ENCODE measurements at regions not wholly inside any gene's neighbourhood (a gene's known extent, or its start where the extent isn't known, plus 50 kb on each side); places are given as distances from the start of the nearest gene placed in this dataset.

DNA sequence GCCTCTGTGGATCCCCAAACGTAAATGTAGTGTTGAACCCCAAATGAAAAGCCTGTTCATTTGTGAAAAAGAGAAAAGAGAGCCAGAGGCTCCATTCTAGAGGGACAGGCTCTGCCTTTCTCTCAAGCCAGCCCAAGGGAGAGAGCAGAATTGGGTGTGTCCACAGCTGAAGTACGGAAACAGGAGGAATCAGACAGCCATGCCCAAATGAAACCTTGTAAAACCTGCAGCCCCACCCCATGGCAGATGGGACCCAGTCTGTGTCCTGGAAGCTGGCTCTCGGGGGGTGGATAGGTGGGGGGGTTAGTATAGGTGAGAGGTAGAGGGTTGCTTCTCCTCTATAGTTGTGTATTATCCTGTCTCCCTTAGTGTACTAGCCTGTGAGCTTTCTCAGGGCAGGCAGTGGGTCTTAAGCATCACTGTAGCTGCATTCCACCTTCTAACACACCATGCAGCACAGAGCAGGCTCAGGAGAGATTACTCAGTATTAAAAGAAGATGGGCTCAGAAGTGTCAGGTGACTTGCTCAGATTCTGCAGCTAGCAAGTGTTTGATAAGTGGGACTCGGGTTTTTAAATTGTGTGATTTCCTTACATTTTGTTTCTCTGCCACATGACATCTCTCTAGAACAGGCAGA is 67.4 kb upstream of the SIPA1L2 start:
- H3K36me3 ChIP-seq, result no peaks in the 10 kb centered on the region
- TF ChIP-seq, protein P1, sequence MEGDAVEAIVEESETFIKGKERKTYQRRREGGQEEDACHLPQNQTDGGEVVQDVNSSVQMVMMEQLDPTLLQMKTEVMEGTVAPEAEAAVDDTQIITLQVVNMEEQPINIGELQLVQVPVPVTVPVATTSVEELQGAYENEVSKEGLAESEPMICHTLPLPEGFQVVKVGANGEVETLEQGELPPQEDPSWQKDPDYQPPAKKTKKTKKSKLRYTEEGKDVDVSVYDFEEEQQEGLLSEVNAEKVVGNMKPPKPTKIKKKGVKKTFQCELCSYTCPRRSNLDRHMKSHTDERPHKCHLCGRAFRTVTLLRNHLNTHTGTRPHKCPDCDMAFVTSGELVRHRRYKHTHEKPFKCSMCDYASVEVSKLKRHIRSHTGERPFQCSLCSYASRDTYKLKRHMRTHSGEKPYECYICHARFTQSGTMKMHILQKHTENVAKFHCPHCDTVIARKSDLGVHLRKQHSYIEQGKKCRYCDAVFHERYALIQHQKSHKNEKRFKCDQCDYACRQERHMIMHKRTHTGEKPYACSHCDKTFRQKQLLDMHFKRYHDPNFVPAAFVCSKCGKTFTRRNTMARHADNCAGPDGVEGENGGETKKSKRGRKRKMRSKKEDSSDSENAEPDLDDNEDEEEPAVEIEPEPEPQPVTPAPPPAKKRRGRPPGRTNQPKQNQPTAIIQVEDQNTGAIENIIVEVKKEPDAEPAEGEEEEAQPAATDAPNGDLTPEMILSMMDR (IDR thresholded peaks at IDR 0.05), result no peak
- no peak overlapping the region for H3K4me3 ChIP-seq
- no peak for DNase-seq (ENCODE audit: low spot score)
- no peak overlapping the region for H3K27ac ChIP-seq
- H3K9me3 ChIP-seq, result no peaks in the 10 kb centered on the region
- no peaks in the 10 kb centered on the region for H3K4me1 ChIP-seq
- no peaks in the 10 kb centered on the region for H3K27me3 ChIP-seq

GRCh38 chr1:232699814-232700213 is 69.9 kb upstream of the SIPA1L2 start:
- TF ChIP-seq, protein P1 (IDR thresholded peaks at IDR 0.05), result no peak
- Histone ChIP-seq H3K27me3 (no peaks in the 10 kb centered on the region), H3K4me3 (no peak overlapping the region), H3K4me1 (no peaks in the 10 kb centered on the region), H3K27ac (no peak overlapping the region), H3K36me3 (no peaks in the 10 kb centered on the region), H3K9me3 (no peaks in the 10 kb centered on the region)
- no peak for DNase-seq (ENCODE audit: low spot score)

GRCh38 chr1:232702911-232703310 is 73.0 kb upstream of the SIPA1L2 start:
- Histone ChIP-seq H3K36me3 (no peaks in the 10 kb centered on the region), H3K4me3 (no peak overlapping the region), H3K9me3 (no peaks in the 10 kb centered on the region), H3K4me1 (no peaks in the 10 kb centered on the region), H3K27me3 (no peaks in the 10 kb centered on the region), H3K27ac (no peak overlapping the region)
- no peak for DNase-seq (ENCODE audit: low spot score)
- TF ChIP-seq, protein P1 (IDR thresholded peaks at IDR 0.05), result no peak

DNA sequence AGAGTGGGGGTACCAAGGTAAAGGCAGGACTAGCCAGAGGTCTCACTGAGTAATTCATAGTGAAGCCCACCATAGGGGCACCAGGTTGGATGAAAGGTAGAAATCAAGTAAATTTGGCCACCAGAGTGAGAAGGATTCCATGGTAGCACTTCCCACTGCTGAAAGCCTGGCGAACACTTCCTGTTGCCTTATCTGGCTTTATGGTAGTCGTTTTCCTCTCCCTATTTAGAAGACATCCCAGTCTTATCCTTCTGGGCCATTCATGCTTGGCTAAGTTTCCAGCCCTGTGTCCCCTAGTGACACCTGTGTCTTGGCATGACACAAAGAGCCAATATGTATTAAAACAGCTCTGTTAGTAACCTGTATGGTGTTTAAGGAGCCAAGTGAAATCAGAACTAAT is 74.3 kb upstream of the SIPA1L2 start:
- Histone ChIP-seq H3K4me3 (no peak overlapping the region), H3K4me1 (no peaks in the 10 kb centered on the region), H3K27ac (no peak overlapping the region), H3K9me3 (no peaks in the 10 kb centered on the region), H3K27me3 (no peaks in the 10 kb centered on the region), H3K36me3 (no peaks in the 10 kb centered on the region)
- DNase-seq (ENCODE audit: low spot score), result no peak
- TF ChIP-seq, protein P1 (IDR thresholded peaks at IDR 0.05), result no peak

DNA sequence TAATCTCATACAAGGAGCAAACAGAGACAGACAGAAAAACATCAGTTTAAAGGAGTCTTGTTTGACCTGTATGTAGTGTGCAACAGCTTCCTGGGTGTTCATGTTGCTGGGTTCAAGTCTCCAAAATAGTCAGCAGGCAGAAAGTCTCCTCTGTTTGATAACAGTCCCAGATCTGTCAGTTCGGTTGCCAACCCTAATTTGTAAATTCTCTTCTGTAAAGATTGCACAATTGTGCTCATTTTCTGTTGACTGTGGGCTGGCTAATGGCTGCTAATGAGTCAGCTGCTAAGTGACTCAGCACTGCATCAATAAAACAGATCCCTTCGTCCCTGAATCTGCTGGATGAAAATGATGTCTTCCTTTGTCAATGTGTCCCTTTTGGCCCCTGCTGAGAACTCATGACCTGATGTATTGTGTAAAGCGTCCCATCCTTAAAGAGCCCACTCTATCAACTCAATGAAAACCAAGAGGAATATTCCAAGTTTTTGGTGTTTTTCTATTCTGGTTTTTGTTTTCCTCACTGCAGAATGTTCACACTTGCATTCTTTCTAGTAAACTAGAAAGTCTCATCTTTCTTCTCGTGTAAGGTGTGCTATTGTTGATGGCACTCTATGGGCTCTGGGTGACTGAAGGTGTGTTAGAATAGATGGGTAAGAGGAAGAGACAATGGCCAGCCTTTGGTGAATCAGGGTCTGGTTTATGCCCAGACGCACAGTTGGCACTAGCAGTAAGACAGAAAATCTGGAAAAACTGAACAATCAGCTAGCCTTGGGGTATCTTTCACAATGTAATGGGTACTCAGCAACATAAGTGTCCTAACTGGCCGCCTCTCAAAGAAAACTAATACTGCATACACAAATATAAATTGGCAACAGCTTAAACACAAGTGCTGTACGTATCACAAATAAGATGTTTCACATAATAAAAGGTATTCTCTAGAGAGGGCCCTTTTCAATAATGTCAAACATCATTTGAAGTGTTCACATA is 75.1 kb upstream of the SIPA1L2 start:
- H3K9me3 ChIP-seq, result no peaks in the 10 kb centered on the region
- peak; percentile 66 for DNase-seq (ENCODE audit: low spot score)
- H3K4me3 ChIP-seq, result no peak overlapping the region
- H3K4me1 ChIP-seq, result no peaks in the 10 kb centered on the region
- TF ChIP-seq, protein P1 (IDR thresholded peaks at IDR 0.05), result no peak
- no peaks in the 10 kb centered on the region for H3K36me3 ChIP-seq
- no peak overlapping the region for H3K27ac ChIP-seq
- H3K27me3 ChIP-seq, result no peaks in the 10 kb centered on the region

Measured in right atrium auricular region (tissue), 2 donors.